ENCODE measurements at regions not wholly inside any gene's neighbourhood (a gene's known extent, or its start where the extent isn't known, plus 50 kb on each side); places are given as distances from the start of the nearest gene placed in this dataset.

GRCh38 chr13:82850644-82851043, 1031.6 kb downstream of the SLITRK1 start:
- Histone ChIP-seq H3K36me3 (ENCODE audit: insufficient read depth, low read length) (no peaks in the 10 kb centered on the region), H3K27ac (ENCODE audit: low read depth, low read length) (no peak overlapping the region), H3K9ac (ENCODE audit: low read length) (no peak overlapping the region), H3K9me3 (ENCODE audit: low read length) (no peaks in the 10 kb centered on the region), H3K4me3 (ENCODE audit: low read depth in 1 of 2, low read length in 2 of 2) (no peak overlapping the region), H3K27me3 (ENCODE audit: control insufficient read depth in 1 of 2, insufficient read depth in 2 of 2, low read length in 2 of 2) (no peaks in the 10 kb centered on the region), H3K4me1 (ENCODE audit: insufficient read depth, low read length) (no peaks in the 10 kb centered on the region)

- no peak overlapping the region for H3K4me3 ChIP-seq (ENCODE audit: low read depth in 1 of 2, low read length in 2 of 2)
- no peaks in the 10 kb centered on the region for H3K27me3 ChIP-seq (ENCODE audit: control insufficient read depth in 1 of 2, insufficient read depth in 2 of 2, low read length in 2 of 2)
- no peak overlapping the region for H3K27ac ChIP-seq (ENCODE audit: low read depth, low read length)
- H3K9me3 ChIP-seq (ENCODE audit: low read length), result no peaks in the 10 kb centered on the region
- no peaks in the 10 kb centered on the region for H3K4me1 ChIP-seq (ENCODE audit: insufficient read depth, low read length)
- H3K36me3 ChIP-seq (ENCODE audit: insufficient read depth, low read length), result no peaks in the 10 kb centered on the region
- no peak overlapping the region for H3K9ac ChIP-seq (ENCODE audit: low read length)
Measured at GRCh38 chr13:82848766-82849165, 1033.5 kb downstream of the SLITRK1 start.

GRCh38 chr13:82847595-82847994, 1034.7 kb downstream of the SLITRK1 start:
- H3K4me1 ChIP-seq (ENCODE audit: insufficient read depth, low read length), result no peaks in the 10 kb centered on the region

GRCh38 chr13:82833923-82834322, 1048.4 kb downstream of the SLITRK1 start:
- Histone ChIP-seq H3K9ac (ENCODE audit: low read length) (no peak overlapping the region), H3K9me3 (ENCODE audit: low read length) (no peaks in the 10 kb centered on the region), H3K4me3 (ENCODE audit: low read depth in 1 of 2, low read length in 2 of 2) (no peak overlapping the region), H3K36me3 (ENCODE audit: insufficient read depth, low read length) (no peaks in the 10 kb centered on the region), H3K4me1 (ENCODE audit: insufficient read depth, low read length) (no peaks in the 10 kb centered on the region), H3K27me3 (ENCODE audit: control insufficient read depth in 1 of 2, insufficient read depth in 2 of 2, low read length in 2 of 2) (no peaks in the 10 kb centered on the region), H3K27ac (ENCODE audit: low read depth, low read length) (no peak overlapping the region)

More at GRCh38 chr13:82847595-82847994, 1034.7 kb downstream of the SLITRK1 start:
- H3K9me3 ChIP-seq (ENCODE audit: low read length), result no peaks in the 10 kb centered on the region
- no peak overlapping the region for H3K9ac ChIP-seq (ENCODE audit: low read length)
- no peak overlapping the region for H3K27ac ChIP-seq (ENCODE audit: low read depth, low read length)
- H3K36me3 ChIP-seq (ENCODE audit: insufficient read depth, low read length), result no peaks in the 10 kb centered on the region
- no peaks in the 10 kb centered on the region for H3K27me3 ChIP-seq (ENCODE audit: control insufficient read depth in 1 of 2, insufficient read depth in 2 of 2, low read length in 2 of 2)
- no peak overlapping the region for H3K4me3 ChIP-seq (ENCODE audit: low read depth in 1 of 2, low read length in 2 of 2)

- H3K9me3 ChIP-seq (ENCODE audit: low read length), result no peaks in the 10 kb centered on the region
- H3K36me3 ChIP-seq (ENCODE audit: insufficient read depth, low read length), result no peaks in the 10 kb centered on the region
- no peaks in the 10 kb centered on the region for H3K4me1 ChIP-seq (ENCODE audit: insufficient read depth, low read length)
- no peak overlapping the region for H3K4me3 ChIP-seq (ENCODE audit: low read depth in 1 of 2, low read length in 2 of 2)
- H3K9ac ChIP-seq (ENCODE audit: low read length), result no peak overlapping the region
- H3K27me3 ChIP-seq (ENCODE audit: control insufficient read depth in 1 of 2, insufficient read depth in 2 of 2, low read length in 2 of 2), result no peaks in the 10 kb centered on the region
- no peak overlapping the region for H3K27ac ChIP-seq (ENCODE audit: low read depth, low read length)
Measured at GRCh38 chr13:82829040-82829439, 1053.2 kb downstream of the SLITRK1 start.

- H3K27me3 ChIP-seq (ENCODE audit: control insufficient read depth in 1 of 2, insufficient read depth in 2 of 2, low read length in 2 of 2), result no peaks in the 10 kb centered on the region
- H3K4me1 ChIP-seq (ENCODE audit: insufficient read depth, low read length), result no peaks in the 10 kb centered on the region
- H3K9ac ChIP-seq (ENCODE audit: low read length), result no peak overlapping the region
- no peak overlapping the region for H3K27ac ChIP-seq (ENCODE audit: low read depth, low read length)
- no peaks in the 10 kb centered on the region for H3K9me3 ChIP-seq (ENCODE audit: low read length)
- no peaks in the 10 kb centered on the region for H3K36me3 ChIP-seq (ENCODE audit: insufficient read depth, low read length)
- H3K4me3 ChIP-seq (ENCODE audit: low read depth in 1 of 2, low read length in 2 of 2), result no peak overlapping the region
Measured at GRCh38 chr13:82827724-82828123, 1054.5 kb downstream of the SLITRK1 start.

- no peaks in the 10 kb centered on the region for H3K27me3 ChIP-seq (ENCODE audit: control insufficient read depth in 1 of 2, insufficient read depth in 2 of 2, low read length in 2 of 2)
- no peak overlapping the region for H3K9ac ChIP-seq (ENCODE audit: low read length)
- H3K27ac ChIP-seq (ENCODE audit: low read depth, low read length), result no peak overlapping the region
- H3K9me3 ChIP-seq (ENCODE audit: low read length), result no peaks in the 10 kb centered on the region
- H3K36me3 ChIP-seq (ENCODE audit: insufficient read depth, low read length), result no peaks in the 10 kb centered on the region
- peaks cover 5% of the 10 kb centered on the region for H3K4me1 ChIP-seq (ENCODE audit: insufficient read depth, low read length)
- no peak overlapping the region for H3K4me3 ChIP-seq (ENCODE audit: low read depth in 1 of 2, low read length in 2 of 2)
Measured at GRCh38 chr13:82822935-82823334, 1059.3 kb downstream of the SLITRK1 start.

GRCh38 chr13:82817133-82817532, 1065.1 kb downstream of the SLITRK1 start:
- H3K27ac ChIP-seq (ENCODE audit: low read depth, low read length), result no peak overlapping the region
- peaks cover 5% of the 10 kb centered on the region for H3K4me1 ChIP-seq (ENCODE audit: insufficient read depth, low read length)
- no peak overlapping the region for H3K9ac ChIP-seq (ENCODE audit: low read length)
- no peaks in the 10 kb centered on the region for H3K27me3 ChIP-seq (ENCODE audit: control insufficient read depth in 1 of 2, insufficient read depth in 2 of 2, low read length in 2 of 2)
- H3K36me3 ChIP-seq (ENCODE audit: insufficient read depth, low read length), result no peaks in the 10 kb centered on the region
- no peaks in the 10 kb centered on the region for H3K9me3 ChIP-seq (ENCODE audit: low read length)
- no peak overlapping the region for H3K4me3 ChIP-seq (ENCODE audit: low read depth in 1 of 2, low read length in 2 of 2)

- H3K27me3 ChIP-seq (ENCODE audit: control insufficient read depth in 1 of 2, insufficient read depth in 2 of 2, low read length in 2 of 2), result no peaks in the 10 kb centered on the region
- H3K27ac ChIP-seq (ENCODE audit: low read depth, low read length), result no peak overlapping the region
- H3K9me3 ChIP-seq (ENCODE audit: low read length), result no peaks in the 10 kb centered on the region
- peaks cover 5% of the 10 kb centered on the region for H3K4me1 ChIP-seq (ENCODE audit: insufficient read depth, low read length)
- no peak overlapping the region for H3K9ac ChIP-seq (ENCODE audit: low read length)
- no peaks in the 10 kb centered on the region for H3K36me3 ChIP-seq (ENCODE audit: insufficient read depth, low read length)
- H3K4me3 ChIP-seq (ENCODE audit: low read depth in 1 of 2, low read length in 2 of 2), result no peak overlapping the region
Measured at GRCh38 chr13:82815791-82816190, 1066.5 kb downstream of the SLITRK1 start.

- Histone ChIP-seq H3K36me3 (ENCODE audit: insufficient read depth, low read length) (no peaks in the 10 kb centered on the region), H3K9ac (ENCODE audit: low read length) (no peak overlapping the region), H3K4me1 (ENCODE audit: insufficient read depth, low read length) (no peaks in the 10 kb centered on the region)
Measured at GRCh38 chr13:82803341-82803740, 1078.9 kb downstream of the SLITRK1 start.

GRCh38 chr13:82802528-82802927, 1079.7 kb downstream of the SLITRK1 start:
- H3K27ac ChIP-seq (ENCODE audit: low read depth, low read length), result no peak overlapping the region
- no peak overlapping the region for H3K4me3 ChIP-seq (ENCODE audit: low read depth in 1 of 2, low read length in 2 of 2)
- no peak overlapping the region for H3K9ac ChIP-seq (ENCODE audit: low read length)
- no peaks in the 10 kb centered on the region for H3K27me3 ChIP-seq (ENCODE audit: control insufficient read depth in 1 of 2, insufficient read depth in 2 of 2, low read length in 2 of 2)
- no peaks in the 10 kb centered on the region for H3K4me1 ChIP-seq (ENCODE audit: insufficient read depth, low read length)
- no peaks in the 10 kb centered on the region for H3K9me3 ChIP-seq (ENCODE audit: low read length)
- no peaks in the 10 kb centered on the region for H3K36me3 ChIP-seq (ENCODE audit: insufficient read depth, low read length)

More at GRCh38 chr13:82803341-82803740, 1078.9 kb downstream of the SLITRK1 start:
- Histone ChIP-seq H3K4me3 (ENCODE audit: low read depth in 1 of 2, low read length in 2 of 2) (no peak overlapping the region), H3K27ac (ENCODE audit: low read depth, low read length) (no peak overlapping the region), H3K27me3 (ENCODE audit: control insufficient read depth in 1 of 2, insufficient read depth in 2 of 2, low read length in 2 of 2) (no peaks in the 10 kb centered on the region), H3K9me3 (ENCODE audit: low read length) (no peaks in the 10 kb centered on the region)

GRCh38 chr13:82800391-82800790, 1081.9 kb downstream of the SLITRK1 start:
- no peaks in the 10 kb centered on the region for H3K36me3 ChIP-seq (ENCODE audit: insufficient read depth, low read length)

More at GRCh38 chr13:82800391-82800790, 1081.9 kb downstream of the SLITRK1 start:
- no peak overlapping the region for H3K4me3 ChIP-seq (ENCODE audit: low read depth in 1 of 2, low read length in 2 of 2)
- no peak overlapping the region for H3K27ac ChIP-seq (ENCODE audit: low read depth, low read length)
- H3K4me1 ChIP-seq (ENCODE audit: insufficient read depth, low read length), result no peaks in the 10 kb centered on the region
- H3K9ac ChIP-seq (ENCODE audit: low read length), result no peak overlapping the region
- H3K9me3 ChIP-seq (ENCODE audit: low read length), result no peaks in the 10 kb centered on the region
- H3K27me3 ChIP-seq (ENCODE audit: control insufficient read depth in 1 of 2, insufficient read depth in 2 of 2, low read length in 2 of 2), result no peaks in the 10 kb centered on the region

Measured in muscle layer of colon (tissue), 2 donors.